Ramos (cell line): ENCODE measurements at regions not wholly inside any gene's neighbourhood (a gene's known extent, or its start where the extent isn't known, plus 50 kb on each side); places are given as distances from the start of the nearest gene placed in this dataset.

ENCODE experiments used
- in situ Hi-C: fragments of 300-500 bp; cut with MboI; formaldehyde crosslinking; loops from one replicate; pipeline ENCODE4 v1.14.3; 2022; ENCODE audit warnings: low sequenced_read_pairs; ENCODE audit not compliant: unreplicated experiment

GRCh38 chr2:198325359-198325758, 521.0 kb downstream of the PLCL1 start:
- in situ Hi-C loops = no loop called here

DNA sequence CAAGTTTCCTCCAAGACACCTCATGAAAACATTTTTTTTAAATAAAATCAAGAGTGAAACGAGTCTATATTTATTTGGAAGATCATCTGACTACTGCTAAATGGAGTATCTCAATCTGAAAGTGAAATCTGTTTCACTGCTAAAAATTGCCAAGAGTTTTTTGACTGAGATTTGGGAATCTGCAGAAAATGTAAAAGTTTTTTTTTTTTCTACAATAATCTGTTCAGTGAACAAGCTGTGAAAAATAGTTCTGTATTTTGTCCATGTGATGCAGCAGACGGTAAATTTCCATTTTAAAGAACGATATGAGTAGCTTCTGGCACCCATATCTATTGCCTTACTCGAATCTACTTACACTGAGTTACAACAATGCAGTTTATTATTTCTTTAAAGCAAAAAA, 519.7 kb downstream of the PLCL1 start:
- in situ Hi-C loops = loop anchor here (25.0 kb wide), 2 partner anchors 1163 to 1413 kb away; no protein-coding TSS in a partner anchor

DNA sequence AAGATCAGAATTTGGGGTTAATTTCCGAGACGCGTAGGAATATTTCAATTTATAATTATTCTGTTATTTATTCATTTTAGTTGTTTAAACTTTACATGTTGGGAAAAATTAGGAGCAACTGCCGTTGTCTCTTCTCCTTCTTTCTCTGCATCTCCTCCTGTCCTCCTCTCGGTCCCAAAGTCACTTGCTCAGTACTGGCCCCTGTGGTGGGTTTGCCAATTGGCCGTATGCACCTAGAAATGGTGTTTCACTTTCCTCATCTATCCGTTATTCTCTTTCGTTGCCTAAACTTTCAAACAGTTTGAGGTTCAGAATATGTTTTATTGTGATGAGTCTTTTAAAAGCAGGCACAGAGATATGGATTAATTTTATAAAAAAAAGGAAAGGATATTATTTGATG, 517.9 kb downstream of the PLCL1 start:
- in situ Hi-C loops = loop anchor here (25.0 kb wide), 2 partner anchors 1165 to 1415 kb away; no protein-coding TSS in a partner anchor

- in situ Hi-C loops = loop anchor here (25.0 kb wide), 2 partner anchors 1166 to 1416 kb away; no protein-coding TSS in a partner anchor
These were observed 517.2 kb downstream of the PLCL1 start for GRCh38 chr2:198321522-198322088.

DNA sequence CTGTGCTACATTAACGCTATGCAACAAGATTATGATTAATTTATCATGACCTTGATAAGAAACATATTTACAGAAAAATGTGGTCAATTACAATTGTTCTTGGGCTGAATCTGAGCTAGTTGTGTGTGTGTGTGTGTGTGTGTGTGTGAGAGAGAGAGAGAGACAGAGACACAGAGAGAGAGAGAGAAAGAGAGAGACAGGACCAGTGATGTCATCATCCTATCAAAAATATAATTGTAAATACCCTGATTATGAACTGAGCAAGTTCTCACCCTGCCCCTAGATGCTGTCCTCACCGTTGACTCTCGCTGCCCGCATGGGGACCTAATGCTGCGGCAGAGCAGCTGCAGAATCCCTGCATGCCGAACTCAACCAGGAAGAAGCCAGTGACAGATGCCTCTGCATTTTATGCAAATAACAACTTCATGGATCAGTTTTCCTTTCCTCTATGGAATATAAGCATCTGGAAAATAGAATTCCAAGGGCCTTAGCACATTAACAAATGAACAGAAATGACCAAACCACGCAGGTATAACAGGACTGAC, 512.5 kb downstream of the PLCL1 start:
- in situ Hi-C loops = loop anchor here (25.0 kb wide), 2 partner anchors 1170 to 1420 kb away; no protein-coding TSS in a partner anchor

DNA sequence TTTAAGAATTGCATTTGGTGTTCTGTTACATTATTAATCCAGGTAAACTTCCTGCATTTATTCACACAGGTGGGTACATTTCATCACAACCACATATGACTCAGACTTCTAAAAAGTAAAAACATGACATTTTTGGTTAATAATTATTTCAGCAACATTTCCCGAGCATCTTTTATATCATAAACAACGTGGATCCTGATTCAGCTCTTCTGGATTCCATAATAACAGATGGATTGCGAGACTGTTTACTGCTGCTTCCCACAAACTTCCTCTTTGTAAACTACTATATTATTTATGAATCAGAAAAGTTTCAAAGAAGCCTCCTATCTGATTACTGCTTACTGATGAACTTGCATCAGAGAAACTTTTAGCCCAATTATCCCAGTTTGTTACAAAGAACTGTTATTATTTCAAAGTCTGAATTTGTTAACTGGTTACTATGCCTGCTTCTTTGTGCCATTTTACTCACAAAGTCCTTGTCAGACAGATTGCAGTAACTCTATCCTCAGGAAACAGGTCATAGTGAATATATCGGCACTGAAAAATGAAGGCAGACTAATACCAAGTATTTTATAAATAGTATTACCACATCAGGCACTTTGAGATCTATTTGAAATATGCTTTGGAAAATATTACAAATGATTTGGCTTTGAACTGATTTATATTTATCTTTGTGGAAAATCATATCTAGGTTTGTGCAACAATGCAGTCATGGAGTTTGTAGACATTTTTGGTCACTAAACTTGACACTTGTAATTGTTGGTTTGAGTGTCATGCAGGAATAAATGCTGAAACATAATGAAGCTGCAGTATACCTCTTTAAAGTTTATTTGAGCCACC, 511.6 kb downstream of the PLCL1 start:
- in situ Hi-C loops = loop anchor here (25.0 kb wide), 2 partner anchors 1171 to 1421 kb away; no protein-coding TSS in a partner anchor

DNA sequence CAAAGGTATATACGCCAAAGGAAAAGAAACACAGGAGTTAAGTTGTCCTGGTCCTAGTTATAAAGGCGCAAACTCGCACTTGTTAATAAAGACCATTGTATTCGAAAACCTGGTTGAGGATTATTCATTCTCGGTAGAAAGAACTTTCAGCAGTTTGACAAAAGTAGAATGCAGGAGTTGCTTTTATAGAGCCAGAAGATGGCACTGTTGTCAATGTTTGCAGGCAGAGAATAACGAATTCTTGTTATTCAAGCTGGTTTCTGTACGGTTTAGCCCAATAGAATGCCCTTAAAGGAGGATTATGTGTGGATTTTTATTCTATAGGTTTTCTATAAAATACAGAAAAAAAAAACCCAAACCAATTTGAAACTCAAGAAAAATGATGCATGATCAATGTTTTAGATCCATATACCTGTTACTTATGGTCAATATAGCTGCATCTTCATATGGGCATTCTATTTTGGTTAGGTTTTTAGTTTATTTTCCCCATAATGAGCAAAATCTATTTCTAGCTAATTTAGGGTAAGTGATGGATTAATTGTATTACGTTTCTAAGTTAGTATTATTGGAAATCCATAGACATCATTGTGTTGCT, 510.3 kb downstream of the PLCL1 start:
- in situ Hi-C loops = loop anchor here (25.0 kb wide), 2 partner anchors 1173 to 1423 kb away; no protein-coding TSS in a partner anchor

DNA sequence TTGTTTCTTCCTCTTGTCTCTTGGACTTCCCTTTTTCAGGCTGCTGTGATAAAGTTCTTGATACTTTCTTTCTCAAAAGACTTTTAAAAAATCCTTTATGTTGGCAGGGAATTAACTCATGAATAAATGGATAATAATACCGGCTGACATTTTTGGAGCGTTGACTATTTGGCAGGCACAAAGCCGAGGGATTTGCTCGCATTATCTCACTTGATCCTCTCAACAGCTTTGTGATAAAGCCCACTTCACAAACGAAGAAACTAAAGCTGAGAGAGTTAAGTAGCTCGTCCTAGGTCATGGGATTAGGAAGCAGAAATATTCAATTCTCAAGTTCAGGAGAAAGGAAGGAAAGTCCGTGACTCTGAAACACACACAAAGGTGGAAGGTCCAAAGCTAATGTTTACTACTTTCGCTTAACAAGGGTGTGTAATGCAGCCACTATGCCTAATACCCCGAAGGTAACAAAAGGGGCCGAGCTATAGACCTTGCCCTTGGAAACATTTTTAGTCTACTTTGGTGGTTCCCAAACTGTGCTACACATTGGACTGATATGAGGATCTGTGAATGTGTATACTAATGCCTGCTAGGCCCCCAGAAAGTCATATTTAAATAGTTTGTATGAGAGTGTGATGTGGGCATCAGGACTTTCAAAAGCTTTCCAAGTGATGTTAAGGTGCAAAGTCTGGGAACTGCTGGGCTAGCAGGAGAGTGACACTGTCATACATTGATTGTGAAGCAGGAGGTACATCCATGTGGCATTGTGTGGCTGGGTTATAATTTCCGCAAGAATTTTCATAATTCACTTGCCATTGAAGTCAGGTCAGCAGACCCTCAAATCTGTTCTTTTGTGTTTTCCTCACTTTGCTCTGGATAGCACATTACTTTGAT, 508.4 kb downstream of the PLCL1 start:
- in situ Hi-C loops = loop anchor here (25.0 kb wide), 2 partner anchors 1174 to 1424 kb away; no protein-coding TSS in a partner anchor

DNA sequence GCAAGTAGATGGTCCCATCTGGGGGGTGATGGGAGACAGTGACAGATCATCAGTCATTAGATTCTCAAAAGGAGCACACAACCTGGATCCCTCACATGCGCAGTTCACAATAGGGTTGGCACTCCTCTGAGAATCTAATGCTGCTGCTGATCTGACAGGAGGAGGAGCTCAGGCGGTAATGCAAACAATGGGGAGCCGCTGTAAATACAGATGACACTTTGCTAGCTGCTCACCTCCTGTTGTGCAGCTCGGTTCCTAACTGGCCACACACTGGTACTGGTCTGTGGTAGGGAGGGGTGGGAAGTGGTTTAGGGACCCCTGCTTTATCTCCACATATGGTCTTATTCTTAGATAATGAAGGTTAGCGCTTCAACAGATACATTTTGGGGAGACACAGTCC, 506.6 kb downstream of the PLCL1 start:
- in situ Hi-C loops = loop anchor here (25.0 kb wide), 2 partner anchors 1176 to 1426 kb away; no protein-coding TSS in a partner anchor

DNA sequence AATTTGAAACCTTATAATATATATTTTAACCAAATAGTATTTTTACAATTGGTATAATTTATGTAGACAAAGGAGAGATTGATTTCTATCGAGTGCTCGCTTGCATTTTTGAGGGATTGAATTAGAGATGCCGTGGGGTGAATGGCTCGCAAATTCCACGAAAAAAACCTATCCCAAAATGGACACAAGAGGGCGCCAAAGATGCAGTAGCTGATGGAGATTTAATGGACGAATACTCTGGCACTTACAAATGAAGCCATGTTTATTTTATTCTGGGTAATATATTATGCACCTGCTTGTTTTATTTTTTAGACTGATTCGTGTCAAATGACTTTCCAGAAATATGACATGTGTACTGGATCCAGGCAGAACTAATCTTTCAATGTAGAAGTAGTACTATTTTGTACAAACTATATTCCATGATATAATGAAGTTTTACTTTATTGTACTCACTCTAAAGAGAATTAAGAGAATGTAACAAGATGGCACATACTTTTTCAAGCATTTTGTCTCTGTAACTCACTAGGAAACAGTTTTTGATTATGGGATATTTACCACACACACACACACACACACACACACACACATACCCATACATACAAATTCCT, 505.4 kb downstream of the PLCL1 start:
- in situ Hi-C loops = loop anchor here (25.0 kb wide), 2 partner anchors 1178 to 1428 kb away; no protein-coding TSS in a partner anchor

DNA sequence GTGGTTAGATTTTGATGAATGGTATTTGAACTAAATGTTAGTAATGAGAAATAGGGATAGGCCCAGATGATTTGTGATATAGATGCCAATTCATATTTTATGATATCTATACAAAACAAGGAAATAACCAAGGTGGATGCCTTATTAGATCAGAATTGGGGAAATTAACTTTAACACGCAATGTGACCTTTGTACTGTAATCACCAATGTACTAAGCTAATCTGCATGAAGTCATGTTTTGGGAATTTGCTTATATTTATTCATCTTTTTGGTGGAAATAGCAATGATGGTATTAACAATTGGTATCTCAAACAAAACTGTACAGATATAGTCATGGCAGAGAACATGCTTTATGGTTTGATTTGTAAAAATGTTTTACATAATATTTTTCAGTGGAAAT, 504.7 kb downstream of the PLCL1 start:
- in situ Hi-C loops = loop anchor here (25.0 kb wide), 2 partner anchors 1178 to 1428 kb away; no protein-coding TSS in a partner anchor

- in situ Hi-C loops = loop anchor here (25.0 kb wide), 2 partner anchors 1179 to 1429 kb away; no protein-coding TSS in a partner anchor
These were observed 504.0 kb downstream of the PLCL1 start for GRCh38 chr2:198308368-198308767.

GRCh38 chr2:198307093-198307492, 502.7 kb downstream of the PLCL1 start:
- in situ Hi-C loops = loop anchor here (25.0 kb wide), 2 partner anchors 1180 to 1430 kb away; no protein-coding TSS in a partner anchor

- in situ Hi-C loops = loop anchor here (25.0 kb wide), 2 partner anchors 1182 to 1432 kb away; no protein-coding TSS in a partner anchor
These were observed 500.5 kb downstream of the PLCL1 start for GRCh38 chr2:198304859-198305258.

- in situ Hi-C loops = loop anchor here (25.0 kb wide), 1 partner anchor 485 kb away; the partner anchor contains the start of gene PLCL1
These were observed 493.0 kb downstream of the PLCL1 start for GRCh38 chr2:198297350-198297749.

DNA sequence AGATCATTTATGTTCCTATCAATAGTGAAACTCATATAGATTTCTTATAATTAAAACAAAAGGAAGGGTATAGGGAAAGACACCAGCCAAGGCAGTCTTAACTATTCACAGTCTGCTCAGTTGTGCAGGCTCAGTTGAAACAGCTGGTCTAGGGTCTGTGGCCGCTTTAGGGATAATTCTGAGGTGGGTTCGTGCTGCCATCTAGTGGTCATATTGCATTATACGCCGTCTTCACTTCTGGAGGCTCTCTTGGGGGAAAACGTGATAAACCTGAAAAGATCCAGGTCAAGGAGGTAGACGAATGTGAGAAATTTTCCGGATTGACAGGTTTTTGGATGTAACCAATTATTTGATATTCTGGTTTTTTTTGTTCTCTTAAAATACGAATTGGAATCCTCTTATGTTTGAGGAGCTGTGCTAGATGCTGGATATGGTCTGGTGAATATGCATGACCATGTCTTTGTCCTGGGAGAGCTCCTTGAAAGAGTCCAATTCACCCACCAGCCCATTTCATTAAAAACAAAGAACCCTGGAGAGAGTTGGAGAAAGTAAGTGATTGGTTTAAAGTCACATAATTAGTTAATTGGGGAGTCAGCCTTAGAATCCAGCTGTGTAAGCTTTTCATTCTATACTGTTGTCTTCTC, 492.4 kb downstream of the PLCL1 start:
- in situ Hi-C loops = loop anchor here (25.0 kb wide), 1 partner anchor 484 kb away; the partner anchor contains the start of gene PLCL1

DNA sequence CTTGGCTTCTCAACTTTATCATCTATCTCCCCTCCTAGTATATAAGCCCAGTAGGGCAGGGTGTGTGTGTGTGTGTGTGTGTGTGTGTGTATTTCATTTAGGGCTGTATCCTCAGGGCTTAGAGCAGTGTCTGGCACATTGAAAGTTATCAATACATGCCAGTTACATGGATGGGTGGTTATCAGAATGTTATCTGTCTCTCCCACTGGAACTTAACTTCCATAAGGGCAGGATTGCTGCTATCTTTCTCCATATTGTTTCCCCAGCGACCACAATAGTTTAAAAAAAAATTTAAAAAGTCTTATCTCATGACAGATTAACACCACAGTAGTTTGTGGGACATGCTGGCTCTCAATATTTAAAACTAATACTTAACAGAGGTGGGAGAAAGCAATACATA, 488.9 kb downstream of the PLCL1 start:
- in situ Hi-C loops = loop anchor here (25.0 kb wide), 1 partner anchor 481 kb away; the partner anchor contains the start of gene PLCL1

DNA sequence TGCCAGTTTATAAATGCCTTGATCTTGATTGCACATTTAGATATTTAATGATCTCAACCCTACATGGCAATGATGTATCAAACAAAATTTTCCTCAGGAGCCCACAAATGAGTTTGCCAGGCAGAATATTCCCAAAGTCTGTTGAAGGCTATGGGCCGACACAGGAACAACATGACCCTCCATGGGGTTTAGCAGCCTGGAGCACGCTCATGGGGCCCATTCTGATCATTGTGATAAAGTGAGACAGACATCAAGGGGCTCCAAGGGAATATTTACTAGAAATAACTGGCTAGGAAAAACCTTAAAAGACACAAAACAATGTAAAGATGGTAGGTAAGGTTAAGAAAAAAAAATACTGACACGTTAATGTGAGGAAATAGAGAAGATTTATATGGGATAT, 485.4 kb downstream of the PLCL1 start:
- in situ Hi-C loops = loop anchor here (25.0 kb wide), 1 partner anchor 478 kb away; the partner anchor contains the start of gene PLCL1
